H7 (cell line): ENCODE measurements at regions not wholly inside any gene's neighbourhood (a gene's known extent, or its start where the extent isn't known, plus 50 kb on each side); places are given as distances from the start of the nearest gene placed in this dataset.

Experiments used
- DNase-seq: peaks from one replicate; pipeline ENCODE4 v3.0.0; 2012
- H3K27me3 ChIP-seq: 2 replicates; pipeline ENCODE4 v1.6.0; 2011; ENCODE audit warnings: mild to moderate bottlenecking, low read length; ENCODE audit not compliant: control insufficient read depth, insufficient read depth
- H3K36me3 ChIP-seq: replicated peaks from 2 replicates; pipeline ENCODE4 v1.5.1; 2011; ENCODE audit warnings: low read length; ENCODE audit not compliant: control insufficient read depth, insufficient read depth
- H3K4me3 ChIP-seq: 2 replicates; pipeline ENCODE4 v1.5.1; 2011; ENCODE audit warnings: low read depth, mild to moderate bottlenecking, control low read depth, low read length, moderate library complexity; ENCODE audit not compliant: insufficient read depth

- no peaks in the 10 kb centered on the region for H3K27me3 ChIP-seq
- no peaks in the 10 kb centered on the region for H3K36me3 ChIP-seq
- no peak for DNase-seq
- no peak overlapping the region for H3K4me3 ChIP-seq
Observed at GRCh38 chr7:46513447-46513848, 592.4 kb upstream of the IGFBP3 start.

DNA sequence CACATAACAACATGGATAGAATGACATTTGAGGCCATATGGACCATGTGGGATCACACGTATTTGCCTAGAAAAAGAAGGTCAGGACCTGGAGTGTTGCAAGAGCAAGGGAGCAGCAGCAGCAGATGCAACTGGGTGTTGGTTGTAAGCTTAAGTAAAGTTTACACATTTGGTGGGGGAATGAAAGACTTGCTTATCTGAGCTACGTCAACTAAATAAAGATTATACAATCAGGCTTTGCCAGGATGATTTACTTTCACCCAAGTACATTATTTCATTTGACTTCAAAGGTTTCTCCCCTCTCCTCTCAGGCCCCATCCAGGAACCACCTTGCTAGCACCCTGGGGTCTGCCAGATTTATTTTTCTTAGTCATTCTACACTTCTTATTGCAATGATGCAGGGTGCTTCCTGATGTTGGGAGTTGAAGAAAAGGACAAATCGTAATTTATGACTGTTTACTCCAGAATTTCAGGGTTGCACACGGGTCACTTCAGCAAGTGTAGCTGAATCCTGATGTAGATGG, 591.9 kb upstream of the IGFBP3 start:
- Histone ChIP-seq H3K36me3 (no peaks in the 10 kb centered on the region), H3K27me3 (no peaks in the 10 kb centered on the region), H3K4me3 (no peak overlapping the region)
- no peak for DNase-seq

- no peak overlapping the region for H3K4me3 ChIP-seq
- H3K27me3 ChIP-seq, result no peaks in the 10 kb centered on the region
- DNase-seq, result no peak
- no peaks in the 10 kb centered on the region for H3K36me3 ChIP-seq
Observed at GRCh38 chr7:46511442-46512215, 590.6 kb upstream of the IGFBP3 start.

DNA sequence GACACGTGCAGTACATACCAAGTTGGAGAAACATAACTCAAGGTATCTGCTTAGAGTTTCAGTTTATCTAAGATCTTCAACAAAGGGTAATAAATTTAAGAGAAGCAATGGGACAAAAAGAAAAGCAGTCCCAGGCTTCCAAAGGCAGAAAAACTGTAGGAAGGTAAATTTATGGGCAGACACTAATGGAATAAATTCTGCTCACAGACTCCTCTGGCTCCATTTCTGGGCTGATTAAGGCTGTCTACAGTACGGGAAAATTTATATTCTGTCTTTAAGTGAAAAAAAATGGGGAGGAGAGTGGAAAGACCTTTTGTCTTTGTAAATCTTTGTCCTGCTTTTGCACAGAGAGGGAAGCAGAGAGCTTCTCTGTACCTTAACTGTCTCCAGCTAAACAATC, 587.5 kb upstream of the IGFBP3 start:
- Histone ChIP-seq H3K27me3 (no peaks in the 10 kb centered on the region), H3K4me3 (no peak overlapping the region), H3K36me3 (no peaks in the 10 kb centered on the region)
- DNase-seq, result no peak

GRCh38 chr7:46507560-46507959, 586.5 kb upstream of the IGFBP3 start:
- no peaks in the 10 kb centered on the region for H3K27me3 ChIP-seq
- no peak for DNase-seq
- H3K36me3 ChIP-seq, result no peaks in the 10 kb centered on the region
- no peak overlapping the region for H3K4me3 ChIP-seq

- no peak for DNase-seq
- Histone ChIP-seq H3K36me3 (no peaks in the 10 kb centered on the region), H3K4me3 (no peak overlapping the region), H3K27me3 (no peaks in the 10 kb centered on the region)
Observed at GRCh38 chr7:46494441-46494840, 573.4 kb upstream of the IGFBP3 start.

GRCh38 chr7:46494028-46494427, 573.0 kb upstream of the IGFBP3 start:
- no peak for DNase-seq
- Histone ChIP-seq H3K27me3 (no peaks in the 10 kb centered on the region), H3K4me3 (no peak overlapping the region), H3K36me3 (no peaks in the 10 kb centered on the region)

DNA sequence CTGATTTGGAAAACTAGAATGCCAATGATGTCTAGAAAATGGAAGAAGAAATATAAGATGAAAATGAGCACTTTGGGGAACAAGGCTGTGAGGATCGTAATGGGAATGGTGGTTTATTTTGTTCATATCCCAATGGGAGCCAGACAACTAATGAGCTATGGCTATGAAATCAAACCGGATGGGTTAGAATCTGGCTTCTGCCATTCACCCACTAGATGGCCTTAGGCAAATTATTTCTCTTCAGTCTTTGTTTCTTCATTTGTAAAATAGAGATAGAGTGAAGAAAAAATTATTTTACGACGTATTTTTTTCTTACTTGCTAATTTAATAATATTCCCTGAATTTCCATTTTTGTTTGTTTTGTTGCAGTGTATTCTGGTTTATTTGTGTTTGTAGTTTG, 572.1 kb upstream of the IGFBP3 start:
- H3K4me3 ChIP-seq, result no peak overlapping the region
- DNase-seq, result peak; percentile 4
- no peaks in the 10 kb centered on the region for H3K36me3 ChIP-seq
- H3K27me3 ChIP-seq, result no peaks in the 10 kb centered on the region

GRCh38 chr7:46492466-46492865, 571.4 kb upstream of the IGFBP3 start:
- no peak overlapping the region for H3K4me3 ChIP-seq
- no peak for DNase-seq
- H3K36me3 ChIP-seq, result no peaks in the 10 kb centered on the region
- no peaks in the 10 kb centered on the region for H3K27me3 ChIP-seq

- Histone ChIP-seq H3K36me3 (no peaks in the 10 kb centered on the region), H3K27me3 (no peaks in the 10 kb centered on the region), H3K4me3 (no peak overlapping the region)
Observed at GRCh38 chr7:46490406-46490805, 569.3 kb upstream of the IGFBP3 start.

DNA sequence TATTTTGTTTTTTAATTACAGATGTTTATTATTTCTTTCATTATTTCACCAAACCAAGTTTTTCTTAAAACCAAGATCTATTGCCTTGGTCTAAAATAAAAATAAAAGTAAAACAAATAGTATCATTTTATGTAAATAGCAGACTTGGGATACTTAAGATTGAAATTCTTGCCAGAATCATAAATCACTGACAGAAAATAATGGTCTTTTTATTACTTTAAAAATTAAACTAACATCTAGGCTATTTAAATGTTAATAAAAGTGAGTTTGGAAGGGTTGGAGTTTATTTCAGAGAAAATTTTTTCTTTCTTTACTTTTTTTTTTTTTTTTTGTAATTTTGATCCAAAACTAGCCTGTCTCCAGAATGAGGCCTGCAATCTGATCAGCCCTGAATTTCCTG, 568.0 kb upstream of the IGFBP3 start:
- H3K4me3 ChIP-seq, result no peak overlapping the region
- DNase-seq, result no peak
- H3K27me3 ChIP-seq, result no peaks in the 10 kb centered on the region
- H3K36me3 ChIP-seq, result no peaks in the 10 kb centered on the region

More at GRCh38 chr7:46490406-46490805, 569.3 kb upstream of the IGFBP3 start:
- no peak for DNase-seq

- H3K27me3 ChIP-seq, result no peaks in the 10 kb centered on the region
- no peak overlapping the region for H3K4me3 ChIP-seq
- DNase-seq, result no peak
- no peaks in the 10 kb centered on the region for H3K36me3 ChIP-seq
Observed at GRCh38 chr7:46488607-46489006, 567.5 kb upstream of the IGFBP3 start.

DNA sequence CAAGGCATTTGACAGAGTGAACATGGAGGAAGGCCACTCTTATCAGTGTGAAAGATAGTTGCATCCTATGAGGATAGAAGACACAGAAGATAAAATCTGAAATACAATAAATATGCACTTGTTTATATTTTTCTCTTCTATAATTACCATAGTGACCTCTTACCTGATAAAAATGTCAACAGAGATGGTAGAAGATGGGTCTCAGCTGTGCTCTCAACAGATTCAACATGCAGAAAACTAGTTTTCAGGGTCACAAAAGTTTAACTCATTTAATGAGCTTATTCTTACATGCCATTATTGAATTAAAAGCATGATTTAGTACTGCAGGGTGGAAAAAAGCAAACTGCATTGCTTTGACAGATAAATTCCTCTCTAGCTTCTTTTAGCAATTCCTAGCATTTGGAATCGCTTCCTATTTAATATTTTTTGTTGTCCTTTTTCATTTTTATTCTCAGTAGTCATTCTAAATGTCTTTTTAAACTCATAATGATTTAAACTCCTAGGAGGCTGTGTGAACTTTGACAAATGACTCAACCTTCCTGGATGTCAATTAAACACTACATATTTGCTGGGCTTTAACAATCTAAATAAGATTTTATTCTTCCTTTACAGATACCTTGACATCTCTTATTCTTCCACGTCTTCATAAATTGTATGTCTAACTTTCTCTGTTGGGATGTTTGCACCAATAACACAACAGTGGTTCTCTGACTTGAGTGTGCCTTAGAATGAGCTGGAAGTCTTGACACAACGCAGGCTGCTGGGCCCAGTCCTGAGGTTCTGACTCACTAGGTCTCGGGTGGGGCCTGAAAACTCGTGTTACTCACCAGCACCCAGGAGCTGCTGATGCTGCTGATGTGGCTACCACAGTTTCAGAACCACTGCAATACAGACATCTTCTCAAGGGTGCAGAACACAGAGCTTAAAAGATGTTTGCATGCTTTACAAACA, 565.5 kb upstream of the IGFBP3 start:
- Histone ChIP-seq H3K36me3 (no peaks in the 10 kb centered on the region), H3K4me3 (no peak overlapping the region), H3K27me3 (no peaks in the 10 kb centered on the region)
- DNase-seq, result no peak

DNA sequence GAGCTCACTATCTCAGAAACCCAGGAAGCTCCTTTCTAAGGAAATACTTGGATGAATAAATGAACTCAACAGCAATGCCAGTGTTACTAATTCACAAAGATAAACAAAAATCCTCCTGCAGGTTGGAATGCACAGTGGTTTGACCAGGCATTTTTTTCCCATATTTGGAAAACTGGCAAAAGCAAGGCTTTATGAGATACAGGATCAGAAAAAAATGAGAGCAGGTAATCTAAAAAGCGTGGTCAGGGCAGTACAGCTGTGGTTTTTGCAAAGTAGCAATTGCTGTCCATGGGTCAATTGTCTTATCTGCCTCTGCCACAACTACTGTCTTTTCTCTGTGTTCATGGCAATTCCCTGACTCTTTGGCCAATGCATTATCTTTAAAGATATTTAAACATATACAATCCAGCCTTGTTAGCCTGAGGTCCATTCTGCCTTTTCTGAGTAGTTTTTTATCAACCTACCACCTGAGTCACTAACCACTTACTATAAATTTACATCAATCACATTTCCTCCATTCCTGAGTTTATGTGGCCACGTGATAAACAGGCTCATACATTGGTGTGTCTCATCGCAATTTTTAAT, 564.5 kb upstream of the IGFBP3 start:
- no peak for DNase-seq
- no peaks in the 10 kb centered on the region for H3K27me3 ChIP-seq
- H3K36me3 ChIP-seq, result no peaks in the 10 kb centered on the region
- H3K4me3 ChIP-seq, result no peak overlapping the region
